ENCODE measurements at regions not wholly inside any gene's neighbourhood (a gene's known extent, or its start where the extent isn't known, plus 50 kb on each side); places are given as distances from the start of the nearest gene placed in this dataset.

DNA sequence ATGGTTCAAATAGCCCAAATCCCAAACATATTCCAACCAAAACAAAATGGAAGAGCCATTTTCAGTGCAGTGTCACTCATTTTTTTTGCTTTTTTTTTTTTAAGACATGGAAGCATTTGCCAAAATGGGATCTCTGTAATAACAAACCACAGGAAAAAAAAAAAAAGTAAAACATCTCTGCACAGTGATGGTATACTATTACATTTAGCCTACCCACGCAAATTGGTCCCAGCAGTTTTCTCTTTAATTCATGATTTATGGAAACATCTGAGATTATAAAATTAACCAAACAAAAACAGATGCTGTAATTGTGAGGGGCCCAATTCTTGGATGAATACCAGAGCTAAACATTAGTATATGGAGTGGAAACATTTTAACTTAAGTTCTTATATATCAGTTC is 566.6 kb downstream of the ZNF608 start:
- Histone ChIP-seq H3K9me3 (replicated peaks in 1 of 2; ENCODE audit: control insufficient read depth in 1 of 2, insufficient read depth in 1 of 2, low read length in 2 of 2) (no peaks in the 10 kb centered on the region), H3K4me1 (ENCODE audit: control insufficient read depth in 1 of 2, insufficient read depth in 2 of 2, low read length in 2 of 2) (no peaks in the 10 kb centered on the region), H3K27ac (ENCODE audit: low read depth in 1 of 2, low read length in 2 of 2) (no peak overlapping the region), H3K4me2 (replicated peaks; ENCODE audit: extremely low read depth, low read length, poor library complexity, severe bottlenecking) (no peak overlapping the region), H3K36me3 (replicated peaks in 1 of 2; ENCODE audit: control insufficient read depth in 1 of 2, insufficient read depth in 2 of 2, low read length in 2 of 2) (no peaks in the 10 kb centered on the region), H3K4me3 (replicated peaks in 1 of 3; ENCODE audit: low read depth in 2 of 3, low read length in 3 of 3) (no peak overlapping the region), H4K20me1 (ENCODE audit: insufficient read depth, low read length) (no peaks in the 10 kb centered on the region), H2AFZ (ENCODE audit: insufficient read depth, low read depth, low read length, poor library complexity, severe bottlenecking) (no peak overlapping the region), H3K27me3 (ENCODE audit: control insufficient read depth in 2 of 2, insufficient read depth in 2 of 2, low read length in 2 of 2) (no peaks in the 10 kb centered on the region), H3K79me2 (ENCODE audit: insufficient read depth, low read length) (no peaks in the 10 kb centered on the region), H3K9ac (ENCODE audit: insufficient read depth, low read length, poor library complexity, severe bottlenecking) (no peak overlapping the region)
- no peaks in the 10 kb centered on the region for H3K4me1 Mint-ChIP-seq
- no peak for DNase-seq
- H3K36me3 Mint-ChIP-seq = no peaks in the 10 kb centered on the region
- WGBS (ENCODE audit: insufficient coverage) = no CpG with 5 or more reads among the region's 1 CpG
- no peak overlapping the region for H3K4me3 Mint-ChIP-seq
- TF ChIP-seq, protein P1, sequence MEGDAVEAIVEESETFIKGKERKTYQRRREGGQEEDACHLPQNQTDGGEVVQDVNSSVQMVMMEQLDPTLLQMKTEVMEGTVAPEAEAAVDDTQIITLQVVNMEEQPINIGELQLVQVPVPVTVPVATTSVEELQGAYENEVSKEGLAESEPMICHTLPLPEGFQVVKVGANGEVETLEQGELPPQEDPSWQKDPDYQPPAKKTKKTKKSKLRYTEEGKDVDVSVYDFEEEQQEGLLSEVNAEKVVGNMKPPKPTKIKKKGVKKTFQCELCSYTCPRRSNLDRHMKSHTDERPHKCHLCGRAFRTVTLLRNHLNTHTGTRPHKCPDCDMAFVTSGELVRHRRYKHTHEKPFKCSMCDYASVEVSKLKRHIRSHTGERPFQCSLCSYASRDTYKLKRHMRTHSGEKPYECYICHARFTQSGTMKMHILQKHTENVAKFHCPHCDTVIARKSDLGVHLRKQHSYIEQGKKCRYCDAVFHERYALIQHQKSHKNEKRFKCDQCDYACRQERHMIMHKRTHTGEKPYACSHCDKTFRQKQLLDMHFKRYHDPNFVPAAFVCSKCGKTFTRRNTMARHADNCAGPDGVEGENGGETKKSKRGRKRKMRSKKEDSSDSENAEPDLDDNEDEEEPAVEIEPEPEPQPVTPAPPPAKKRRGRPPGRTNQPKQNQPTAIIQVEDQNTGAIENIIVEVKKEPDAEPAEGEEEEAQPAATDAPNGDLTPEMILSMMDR (IDR thresholded peaks at IDR 0.05) = no peak
- no peaks in the 10 kb centered on the region for H3K27me3 Mint-ChIP-seq (ENCODE audit: low read depth in 3 of 3)
- intact Hi-C loops (cut with micrococcal nuclease) = no loop called here
- H3K9me3 Mint-ChIP-seq = peaks cover 0 to 3% (median 1%) of the 10 kb centered on the region in 7 donors
- no peak overlapping the region for H3K27ac Mint-ChIP-seq

DNA sequence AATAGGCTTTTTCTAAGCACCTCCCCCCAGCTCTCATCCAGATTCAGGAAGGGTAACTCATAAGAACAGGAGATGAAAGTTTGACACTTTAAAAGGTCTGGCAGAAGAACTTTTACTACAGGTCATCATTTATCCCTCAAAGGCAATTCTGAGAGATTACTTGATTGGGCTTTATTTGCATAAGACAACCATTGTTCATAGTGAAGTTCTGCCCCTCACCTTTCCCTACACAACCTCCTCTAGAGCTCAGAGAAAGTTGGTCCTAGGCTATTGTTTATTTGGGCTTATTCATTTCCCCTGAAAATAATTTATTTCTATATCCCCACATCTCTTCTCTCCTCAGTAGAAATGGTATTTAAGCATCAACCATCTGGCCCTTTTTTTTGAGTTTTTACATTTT is 568.4 kb downstream of the ZNF608 start:
- H3K27ac ChIP-seq (ENCODE audit: low read depth in 1 of 2, low read length in 2 of 2) = no peak overlapping the region
- H3K27ac Mint-ChIP-seq = no peak overlapping the region
- no peak overlapping the region for H3K4me2 ChIP-seq (replicated peaks; ENCODE audit: extremely low read depth, low read length, poor library complexity, severe bottlenecking)
- intact Hi-C loops (cut with micrococcal nuclease) = no loop called here
- no peaks in the 10 kb centered on the region for H3K9me3 ChIP-seq (replicated peaks in 1 of 2; ENCODE audit: control insufficient read depth in 1 of 2, insufficient read depth in 1 of 2, low read length in 2 of 2)
- H3K27me3 ChIP-seq (ENCODE audit: control insufficient read depth in 2 of 2, insufficient read depth in 2 of 2, low read length in 2 of 2) = no peaks in the 10 kb centered on the region
- H3K79me2 ChIP-seq (ENCODE audit: insufficient read depth, low read length) = no peaks in the 10 kb centered on the region
- no peaks in the 10 kb centered on the region for H3K4me1 Mint-ChIP-seq
- no peak overlapping the region for H3K9ac ChIP-seq (ENCODE audit: insufficient read depth, low read length, poor library complexity, severe bottlenecking)
- H3K36me3 ChIP-seq (replicated peaks in 1 of 2; ENCODE audit: control insufficient read depth in 1 of 2, insufficient read depth in 2 of 2, low read length in 2 of 2) = no peaks in the 10 kb centered on the region
- peaks cover 0 to 6% (median under 1%) of the 10 kb centered on the region in 7 donors for H3K9me3 Mint-ChIP-seq
- H3K4me3 ChIP-seq (replicated peaks in 1 of 3; ENCODE audit: low read depth in 2 of 3, low read length in 3 of 3) = no peak overlapping the region
- H3K4me1 ChIP-seq (ENCODE audit: control insufficient read depth in 1 of 2, insufficient read depth in 2 of 2, low read length in 2 of 2) = no peaks in the 10 kb centered on the region
- no peak overlapping the region for H2AFZ ChIP-seq (ENCODE audit: insufficient read depth, low read depth, low read length, poor library complexity, severe bottlenecking)
- no peaks in the 10 kb centered on the region for H3K27me3 Mint-ChIP-seq (ENCODE audit: low read depth in 3 of 3)
- H4K20me1 ChIP-seq (ENCODE audit: insufficient read depth, low read length) = no peaks in the 10 kb centered on the region
- TF ChIP-seq, protein P1 (IDR thresholded peaks at IDR 0.05) = no peak
- no peaks in the 10 kb centered on the region for H3K36me3 Mint-ChIP-seq
- DNase-seq = no peak
- H3K4me3 Mint-ChIP-seq = no peak overlapping the region

Data from CD14-positive monocyte (primary cell).